ENCODE measurements at regions not wholly inside any gene's neighbourhood (a gene's known extent, or its start where the extent isn't known, plus 50 kb on each side); places are given as distances from the start of the nearest gene placed in this dataset.

DNA sequence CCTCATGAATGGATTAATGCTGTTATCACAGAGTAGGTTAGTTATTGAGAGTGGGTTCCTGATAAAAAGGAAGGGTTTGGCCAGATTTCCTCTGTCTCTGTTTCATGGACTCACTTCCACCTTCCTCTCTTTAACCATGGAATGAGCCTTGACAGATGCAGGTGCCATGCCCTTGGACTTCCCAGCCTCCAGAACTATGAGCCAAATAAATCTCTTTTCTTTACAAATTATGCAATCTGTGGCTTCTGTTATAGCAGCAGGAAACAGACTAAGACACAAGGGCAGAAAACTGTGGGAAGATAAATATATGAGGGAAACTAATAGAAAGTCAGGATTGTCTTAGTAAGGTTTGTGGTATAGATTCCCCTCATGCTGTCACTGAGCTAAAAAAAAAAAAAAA, 106.5 kb downstream of the QRSL1 start:
- TF ChIP-seq, protein P1, sequence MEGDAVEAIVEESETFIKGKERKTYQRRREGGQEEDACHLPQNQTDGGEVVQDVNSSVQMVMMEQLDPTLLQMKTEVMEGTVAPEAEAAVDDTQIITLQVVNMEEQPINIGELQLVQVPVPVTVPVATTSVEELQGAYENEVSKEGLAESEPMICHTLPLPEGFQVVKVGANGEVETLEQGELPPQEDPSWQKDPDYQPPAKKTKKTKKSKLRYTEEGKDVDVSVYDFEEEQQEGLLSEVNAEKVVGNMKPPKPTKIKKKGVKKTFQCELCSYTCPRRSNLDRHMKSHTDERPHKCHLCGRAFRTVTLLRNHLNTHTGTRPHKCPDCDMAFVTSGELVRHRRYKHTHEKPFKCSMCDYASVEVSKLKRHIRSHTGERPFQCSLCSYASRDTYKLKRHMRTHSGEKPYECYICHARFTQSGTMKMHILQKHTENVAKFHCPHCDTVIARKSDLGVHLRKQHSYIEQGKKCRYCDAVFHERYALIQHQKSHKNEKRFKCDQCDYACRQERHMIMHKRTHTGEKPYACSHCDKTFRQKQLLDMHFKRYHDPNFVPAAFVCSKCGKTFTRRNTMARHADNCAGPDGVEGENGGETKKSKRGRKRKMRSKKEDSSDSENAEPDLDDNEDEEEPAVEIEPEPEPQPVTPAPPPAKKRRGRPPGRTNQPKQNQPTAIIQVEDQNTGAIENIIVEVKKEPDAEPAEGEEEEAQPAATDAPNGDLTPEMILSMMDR (IDR thresholded peaks at IDR 0.05), result no peak
- no peak for TF ChIP-seq POLR2A (IDR thresholded peaks at IDR 0.05)

All from thyroid gland (tissue), 4 donors.